ENCODE measurements at regions not wholly inside any gene's neighbourhood (a gene's known extent, or its start where the extent isn't known, plus 50 kb on each side); places are given as distances from the start of the nearest gene placed in this dataset.

- DNase-seq = no peak
These were observed 274.1 kb upstream of the TENM3 start for GRCh38 chr4:181969151-181969550.

DNA sequence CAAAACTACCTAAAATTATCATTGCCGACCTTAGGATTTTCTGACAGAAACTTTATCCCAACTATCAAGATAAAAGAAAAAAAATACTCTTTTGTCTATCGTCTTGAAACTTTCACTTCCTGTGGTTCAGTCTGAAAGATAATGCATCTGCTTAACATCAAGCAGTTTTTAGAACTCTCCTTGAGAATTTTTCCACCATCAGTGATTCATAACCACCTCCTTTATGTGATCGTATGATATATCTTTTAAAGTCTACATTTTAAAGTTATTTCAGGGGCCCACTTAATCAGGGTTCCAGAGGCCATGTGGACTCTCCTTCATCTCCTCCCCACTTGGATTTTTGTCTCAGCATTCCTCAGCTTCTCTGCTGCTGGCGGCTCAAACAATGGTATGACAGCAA, 272.8 kb upstream of the TENM3 start:
- no peak for DNase-seq

GRCh38 chr4:181971411-181971810, 271.8 kb upstream of the TENM3 start:
- DNase-seq = no peak

- no peak for DNase-seq
These were observed 271.2 kb upstream of the TENM3 start for GRCh38 chr4:181971973-181972372.

GRCh38 chr4:181976764-181977163, 266.4 kb upstream of the TENM3 start:
- no peak for DNase-seq

DNA sequence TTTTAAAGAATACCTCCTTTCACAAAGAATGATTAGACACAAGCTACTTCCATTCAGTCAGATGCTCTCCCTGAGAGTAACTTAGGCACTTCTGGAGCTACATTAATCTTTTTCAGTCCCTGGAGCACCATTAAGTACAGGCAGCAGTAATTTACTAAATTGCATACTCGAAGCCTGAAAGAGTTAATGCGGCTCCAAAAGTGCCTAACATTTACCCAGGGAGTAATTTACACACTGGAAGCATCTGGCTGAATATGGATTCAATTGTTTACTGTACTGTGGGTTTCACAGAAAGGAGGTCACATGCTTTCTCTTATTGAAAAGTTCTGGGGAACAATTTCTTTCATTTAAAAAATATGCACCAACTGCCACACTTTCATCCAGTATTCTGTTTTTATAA, 260.8 kb upstream of the TENM3 start:
- DNase-seq = no peak

DNA sequence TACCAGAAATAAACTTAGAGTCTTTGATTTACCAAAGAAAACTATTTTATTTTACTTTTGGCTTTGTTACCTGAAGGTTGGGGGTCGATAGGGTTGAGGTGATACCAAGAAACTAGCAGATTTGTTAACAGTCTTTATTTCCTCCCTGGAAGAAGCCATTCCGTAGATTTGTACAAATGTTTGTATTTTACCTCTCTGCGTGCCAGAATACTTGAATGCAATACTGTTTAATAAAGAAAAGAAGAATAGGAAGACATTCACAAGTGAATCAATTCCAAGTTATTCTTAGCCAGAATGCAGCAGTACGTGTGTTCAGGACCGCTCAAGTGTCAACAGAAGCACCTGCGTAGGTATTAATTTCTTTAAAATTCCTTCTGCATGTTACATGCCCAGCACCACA, 260.3 kb upstream of the TENM3 start:
- DNase-seq = no peak

DNA sequence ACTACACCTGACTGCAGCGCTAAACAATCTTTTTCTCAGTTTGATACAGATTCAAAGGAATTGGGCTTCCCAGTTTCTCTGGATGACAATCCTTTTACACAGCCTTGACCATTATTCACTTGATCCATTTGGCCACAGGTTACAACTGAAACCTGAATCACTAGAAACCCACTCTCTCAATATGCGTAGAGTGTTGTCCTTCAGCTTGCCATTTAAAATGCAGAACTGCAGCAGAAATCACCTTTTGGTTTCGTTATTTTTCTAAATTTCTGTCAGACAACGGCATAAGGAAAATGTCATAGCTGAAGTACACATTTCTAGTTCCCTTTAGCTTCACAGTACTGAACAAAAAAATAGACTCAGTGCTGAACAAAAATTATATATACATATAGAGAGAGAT, 255.8 kb upstream of the TENM3 start:
- DNase-seq = no peak

GRCh38 chr4:181989071-181989470, 254.1 kb upstream of the TENM3 start:
- no peak for DNase-seq

GRCh38 chr4:181991369-181992108, 251.7 kb upstream of the TENM3 start:
- DNase-seq = no peak

DNA sequence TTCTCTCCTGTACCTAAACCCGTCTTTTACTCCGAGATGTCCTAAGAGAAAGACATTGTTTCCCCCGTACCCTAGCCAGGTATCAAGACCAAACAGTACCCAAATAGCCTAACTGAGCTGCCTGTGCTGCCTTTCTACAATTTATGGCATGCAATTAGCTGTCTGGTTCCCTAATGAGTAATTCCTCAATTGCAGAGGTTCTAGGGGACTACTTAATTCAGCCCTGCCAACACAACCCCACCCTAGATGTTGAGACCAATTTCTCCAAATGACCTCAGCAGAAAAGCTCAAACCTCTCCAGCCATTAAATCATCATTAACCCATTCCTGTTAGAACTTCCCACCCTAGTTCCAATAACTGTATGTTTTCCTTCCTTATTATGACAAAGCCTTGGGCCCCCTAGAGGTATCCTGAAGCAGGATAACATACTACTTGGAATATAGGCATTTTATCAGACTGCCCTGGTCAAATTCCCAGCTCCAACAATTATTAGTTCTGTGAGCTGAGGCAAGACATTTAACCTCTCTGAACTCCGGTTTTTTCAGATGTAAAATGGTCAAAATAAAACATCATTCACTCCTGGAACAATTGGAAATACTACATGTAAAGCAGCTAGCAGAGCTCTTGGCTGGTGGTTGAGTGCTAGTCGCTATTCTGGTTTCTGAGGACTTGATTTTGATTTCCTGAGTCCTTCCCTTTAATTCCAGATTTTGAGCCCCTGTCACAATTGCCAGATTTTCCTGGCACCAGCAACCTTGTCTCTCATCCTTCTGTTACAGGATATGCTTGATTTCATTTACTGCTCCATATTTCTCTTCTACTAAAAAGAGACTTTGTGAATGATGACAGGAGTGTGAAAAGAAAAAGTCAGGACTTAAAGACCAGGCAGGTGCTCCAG, 244.6 kb upstream of the TENM3 start:
- no peak for DNase-seq

- no peak for DNase-seq
These were observed 243.1 kb upstream of the TENM3 start for GRCh38 chr4:182000077-182000476.

DNA sequence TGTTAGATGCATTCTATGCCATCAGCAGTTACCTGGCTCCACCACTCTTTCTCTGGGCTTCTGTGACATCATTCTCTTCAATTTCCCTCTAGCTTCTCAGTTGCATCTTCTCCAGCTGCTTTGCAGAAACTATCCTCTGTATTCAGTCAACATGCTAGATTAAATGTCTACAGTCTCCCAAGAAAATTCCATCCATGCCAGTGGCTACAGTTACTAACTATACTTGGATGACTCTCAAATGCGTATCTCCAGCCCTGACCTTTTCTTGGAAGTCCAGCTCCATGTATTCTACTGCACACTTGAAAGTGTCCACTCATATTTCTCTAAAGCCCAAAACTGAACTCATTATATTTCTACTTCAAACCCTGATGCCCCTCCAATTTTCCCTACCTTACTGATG, 232.3 kb upstream of the TENM3 start:
- DNase-seq = no peak

DNA sequence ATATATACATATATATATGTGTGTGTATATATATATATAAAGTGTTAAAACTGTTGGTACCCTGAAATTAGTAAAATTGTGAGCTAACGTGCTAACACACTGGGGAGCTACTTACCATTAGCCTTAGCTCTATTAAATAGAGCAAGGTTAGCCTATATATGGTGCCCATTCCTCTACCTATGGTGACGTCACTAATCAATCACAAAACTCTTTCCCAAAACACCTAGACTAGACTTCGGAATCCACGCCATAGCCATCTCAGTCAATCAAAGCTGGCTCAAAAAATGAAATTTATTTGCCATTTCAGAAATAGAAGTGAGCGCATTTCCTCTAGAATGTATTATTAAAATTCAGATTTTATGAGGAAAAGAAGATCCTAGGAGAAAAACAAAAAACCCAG, 229.0 kb upstream of the TENM3 start:
- no peak for DNase-seq

- DNase-seq = no peak
These were observed 228.2 kb upstream of the TENM3 start for GRCh38 chr4:182015014-182015413.

DNA sequence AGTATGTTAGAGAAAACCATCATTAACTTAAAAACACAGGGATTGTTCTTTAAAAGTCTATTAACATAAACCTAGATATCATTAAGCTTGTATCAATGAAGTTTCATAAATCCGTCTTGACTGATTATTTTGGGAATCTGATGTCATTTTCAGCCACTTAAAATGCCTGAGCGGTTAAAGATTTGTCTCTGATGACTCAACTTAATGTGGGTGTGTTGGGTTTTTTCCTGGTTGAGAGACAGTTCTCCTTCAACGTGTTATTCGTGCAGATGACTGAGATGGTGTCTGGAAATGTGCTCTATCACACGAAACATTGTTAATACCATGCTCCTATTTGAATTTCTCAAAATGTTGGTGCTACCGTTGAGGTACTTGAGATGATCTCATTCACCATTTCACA, 227.3 kb upstream of the TENM3 start:
- no peak for DNase-seq

DNA sequence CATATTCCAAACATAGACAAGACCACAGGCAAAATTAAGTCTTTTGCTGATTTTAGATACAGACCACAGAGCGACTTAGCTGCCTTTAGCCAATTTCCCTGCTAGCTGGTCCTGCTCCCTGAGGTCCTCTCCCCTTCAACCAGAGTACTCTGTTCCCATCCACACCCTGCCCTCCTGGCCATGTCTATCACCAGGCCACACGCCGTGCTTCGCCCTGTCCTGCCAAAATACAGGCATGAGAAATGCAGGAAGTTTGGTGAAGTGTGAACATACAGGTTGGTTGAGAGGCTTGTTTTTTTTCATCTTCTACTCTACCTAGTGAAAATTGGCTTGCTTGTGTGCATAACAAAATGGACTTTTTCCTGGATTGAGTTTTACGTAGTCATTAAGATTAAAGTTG, 226.2 kb upstream of the TENM3 start:
- DNase-seq = no peak

GRCh38 chr4:182018691-182019090, 224.5 kb upstream of the TENM3 start:
- DNase-seq = no peak

DNA sequence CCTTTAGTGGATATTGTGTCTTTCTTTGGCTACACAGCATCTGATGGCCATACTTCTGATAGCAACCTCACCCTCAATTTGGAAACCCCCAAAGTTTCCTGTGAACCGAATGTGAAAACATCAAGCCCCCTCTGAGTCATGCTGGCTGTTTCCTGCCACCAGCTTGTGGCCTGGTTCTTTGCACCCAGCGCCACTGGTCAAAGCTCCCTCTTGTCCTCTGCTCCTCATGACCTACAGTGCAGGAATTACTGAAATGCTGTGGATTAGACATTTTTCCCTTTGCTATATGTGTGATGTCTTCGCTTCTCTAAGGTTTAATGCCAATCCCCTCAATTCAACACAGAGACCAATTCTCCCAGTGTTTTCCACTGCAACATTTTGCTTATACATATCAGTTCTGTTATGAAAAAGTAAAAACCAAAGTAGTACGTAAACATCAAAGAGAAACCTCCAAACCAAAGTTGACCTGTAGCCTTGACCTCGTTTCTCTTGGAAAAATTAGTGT, 224.0 kb upstream of the TENM3 start:
- no peak for DNase-seq

- DNase-seq = no peak
These were observed 220.3 kb upstream of the TENM3 start for GRCh38 chr4:182022909-182023308.

GRCh38 chr4:182023469-182023868, 219.7 kb upstream of the TENM3 start:
- DNase-seq = no peak

DNA sequence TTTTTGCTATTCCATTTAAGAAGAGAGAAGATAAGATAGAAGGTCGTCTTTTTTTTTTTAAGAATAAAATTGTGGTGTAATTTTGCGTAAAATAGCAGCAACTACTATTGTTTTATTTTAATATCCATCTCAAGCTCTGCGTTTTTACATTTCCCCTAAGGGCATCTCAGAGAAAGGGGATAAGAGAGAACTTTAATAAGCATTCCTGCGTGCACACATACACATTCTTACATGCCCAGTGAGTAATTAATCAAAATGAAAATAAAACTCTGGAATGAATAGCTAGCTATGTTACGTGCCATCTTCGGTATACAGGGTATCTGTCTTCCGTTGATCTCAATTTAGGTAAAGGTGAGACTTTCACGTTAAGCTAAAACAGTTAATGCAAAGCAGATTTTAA, 200.3 kb upstream of the TENM3 start:
- DNase-seq = no peak

DNA sequence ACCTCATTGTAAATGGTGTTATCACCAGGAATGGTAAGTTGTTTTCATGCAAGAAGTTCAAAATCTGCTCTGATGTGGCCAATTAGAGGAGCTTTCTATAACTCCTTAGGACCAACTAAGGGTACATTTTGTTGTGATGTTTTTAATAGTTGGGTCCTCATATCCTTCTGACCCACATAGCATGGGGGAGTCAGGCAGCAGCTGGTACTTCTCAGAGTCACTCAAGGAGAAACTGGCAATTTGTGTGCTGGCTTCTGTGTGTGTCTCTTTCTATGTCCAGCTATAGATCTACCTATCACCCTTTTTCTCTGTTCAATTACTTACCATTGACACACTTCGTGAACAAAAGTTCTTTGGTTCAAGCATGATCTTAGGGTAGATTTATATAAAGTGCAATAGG, 194.3 kb upstream of the TENM3 start:
- DNase-seq = no peak

- DNase-seq = no peak
These were observed 186.3 kb upstream of the TENM3 start for GRCh38 chr4:182056866-182057265.
